K562 (cell line): ENCODE measurements at regions not wholly inside any gene's neighbourhood (a gene's known extent, or its start where the extent isn't known, plus 50 kb on each side); places are given as distances from the start of the nearest gene placed in this dataset.

Experiments
- ATAC-seq: fragments of 200-7000 bp; cut with Tn5 transposase; 3 replicates; pipeline ENCODE4 v1.9.1; 2020; ENCODE audit warnings: moderate library complexity
- BruUV-seq: library from RNA; stranded (reverse); fragments of 400-500 nt; replicated peaks from 2 replicates; lab custom pipeline; 2021; lab: Mats Ljungman, UMichigan
- CTCF ChIA-PET: fragments of 300-600 bp; formaldehyde crosslinking; extraction: SDS; loops from one replicate; lab custom pipeline; 2021; ENCODE audit warnings: low intra/inter-chr PET ratio; lab: Yijun Ruan, JAX
- POLR2A ChIA-PET: fragments of 300-600, 350-650 bp; sonication (Branson Sonifier 250); formaldehyde crosslinking; extraction: SDS; loops from one replicate; lab custom pipeline; 2021; ENCODE audit warnings: antibody characterized with exemption, inconsistent platforms; lab: Yijun Ruan, JAX
- DNase-seq, 4 experiments: peaks; one replicate each; pipeline versions ENCODE4 v3.0.0 to v3.0.0-alpha.2; 2011 to 2018; ENCODE audit warnings: low spot score in 3 of 4, mixed read lengths in 3 of 4; ENCODE audit errors: extremely low read depth in 1 of 4
- FAIRE-seq: peaks from 2 replicates; lab custom pipeline; 2011; peaks lifted over from hg19 to GRCh38; lab: Jason Lieb, UNC
- H2AFZ ChIP-seq: 2 replicates; pipeline ENCODE4 v1.6.0; 2011; ENCODE audit warnings: low read depth, low read length, control low read depth, inconsistent platforms
- H3K27ac ChIP-seq: fragments of 200-600 bp; 3 replicates; pipeline ENCODE4 v1.8.0; 2011; ENCODE audit warnings: low read depth, mild to moderate bottlenecking, control low read depth, inconsistent platforms, low read length, moderate library complexity, mixed read lengths; ENCODE audit errors: extremely low read depth
- H3K27me3 ChIP-seq, 2 experiments: fragments of 300-600 bp in 1 of 2; 2 replicates in 1 of 2; 3 replicates in 1 of 2; pipeline versions ENCODE4 v1.6.0 to v1.8.0; 2011; ENCODE audit warnings: inconsistent platforms in 2 of 2, low read length in 2 of 2, mild to moderate bottlenecking in 1 of 2, mixed read lengths in 1 of 2, moderate library complexity in 1 of 2; ENCODE audit not compliant: control insufficient read depth in 2 of 2, insufficient read depth in 2 of 2
- H3K36me3 ChIP-seq: fragments of 300-600 bp; 3 replicates; pipeline ENCODE4 v1.8.0; 2011; ENCODE audit warnings: mild to moderate bottlenecking, low read length, inconsistent platforms; ENCODE audit not compliant: control insufficient read depth, insufficient read depth
- H3K4me1 ChIP-seq, 2 experiments: fragments of 200-600 bp in 1 of 2; replicated peaks in 1 of 2; 2 replicates in 1 of 2; 3 replicates in 1 of 2; pipeline versions ENCODE4 v1.5.1 to v1.8.0; 2011; ENCODE audit warnings: inconsistent platforms in 2 of 2, low read length in 2 of 2, mild to moderate bottlenecking in 1 of 2, mixed read lengths in 1 of 2, moderate library complexity in 1 of 2; ENCODE audit not compliant: control insufficient read depth in 2 of 2, insufficient read depth in 2 of 2
- H3K4me2 ChIP-seq: 2 replicates; pipeline ENCODE4 v1.6.1; 2011; ENCODE audit warnings: low read length, control low read depth, inconsistent platforms, mixed read lengths; ENCODE audit not compliant: insufficient read depth
- H3K4me3 ChIP-seq: fragments of 200-600 bp; sonication (generic), shearing (Covaris generic); 2 replicates; pipeline ENCODE4 v1.5.1; 2016; ENCODE audit warnings: control low read depth, inconsistent platforms
- H3K79me2 ChIP-seq: fragments of 200-600 bp; 3 replicates; pipeline ENCODE4 v1.8.0; 2011; ENCODE audit warnings: low read length, inconsistent platforms; ENCODE audit not compliant: control insufficient read depth, insufficient read depth
- H3K9ac ChIP-seq, 2 experiments: 2 replicates each; pipeline versions ENCODE4 v1.6.0 to v1.6.1; 2011; ENCODE audit warnings: low read depth in 2 of 2, low read length in 2 of 2, control low read depth in 1 of 2, inconsistent platforms in 1 of 2, mild to moderate bottlenecking in 1 of 2, mixed read lengths in 1 of 2; ENCODE audit not compliant: insufficient read depth in 1 of 2
- H3K9me1 ChIP-seq: one replicate; pipeline ENCODE4 v1.6.0; 2011; ENCODE audit warnings: inconsistent platforms, mild to moderate bottlenecking, low read length, moderate library complexity; ENCODE audit not compliant: control insufficient read depth, insufficient read depth
- H3K9me3 ChIP-seq: replicated peaks from 2 replicates; pipeline ENCODE4 v1.5.1; 2011; ENCODE audit warnings: low read depth, low read length, inconsistent platforms; ENCODE audit not compliant: control insufficient read depth, insufficient read depth
- H4K20me1 ChIP-seq: replicated peaks from 2 replicates; pipeline ENCODE4 v1.6.1; 2011; ENCODE audit warnings: low read length, inconsistent platforms, mixed read lengths; ENCODE audit not compliant: control insufficient read depth, insufficient read depth
- ARID4B ChIP-seq: sonication (generic); formaldehyde crosslinking; IDR thresholded peaks from 2 replicates; pipeline ENCODE4 v1.8.0; 2022; ENCODE audit warnings: mild to moderate bottlenecking, missing genetic modification reagents
- CREB1 ChIP-seq, 2 experiments: sonication (generic) in 1 of 2; formaldehyde crosslinking in 1 of 2; IDR thresholded peaks; 2 replicates each; pipeline versions ENCODE4 v1.6.1 to v1.8.0; 2012 to 2022; ENCODE audit warnings: inconsistent platforms in 1 of 2, mild to moderate bottlenecking in 1 of 2, missing genetic modification reagents in 1 of 2, moderate library complexity in 1 of 2
- CTBP1 ChIP-seq: fragments of 450-650 bp; IDR thresholded peaks from 2 replicates; pipeline ENCODE4 v1.6.1; 2016; ENCODE audit warnings: borderline replicate concordance
- FOXP4 ChIP-seq: sonication (generic); formaldehyde crosslinking; IDR thresholded peaks from 2 replicates; pipeline ENCODE4 v1.8.0; 2022; ENCODE audit warnings: mild to moderate bottlenecking, missing genetic modification reagents, borderline replicate concordance
- HNRNPLL ChIP-seq: fragments of 200-400 bp; formaldehyde crosslinking; IDR thresholded peaks from 2 replicates; pipeline ENCODE4 v1.6.1; 2017; ENCODE audit warnings: low read length, low read depth, mild to moderate bottlenecking; ENCODE audit not compliant: poor library complexity, severe bottlenecking
- IRF2 ChIP-seq: sonication (generic); formaldehyde crosslinking; IDR thresholded peaks from 2 replicates; pipeline ENCODE4 v1.8.1; 2022; ENCODE audit warnings: mild to moderate bottlenecking, missing genetic modification reagents
- SMARCA5 ChIP-seq: fragments of 450-650 bp; IDR thresholded peaks from 2 replicates; pipeline ENCODE4 v1.6.1; 2016
- ZNF121 ChIP-seq: sonication (generic); formaldehyde crosslinking; conservative IDR thresholded peaks from 2 replicates; pipeline ENCODE4 v1.8.0; 2022; ENCODE audit warnings: missing genetic modification reagents
- ZNF217 ChIP-seq: sonication (generic); formaldehyde crosslinking; IDR thresholded peaks from 2 replicates; pipeline ENCODE4 v1.8.0; 2022; ENCODE audit warnings: mild to moderate bottlenecking, missing genetic modification reagents
- ZNF224 ChIP-seq: sonication (generic); formaldehyde crosslinking; IDR thresholded peaks from 2 replicates; pipeline ENCODE4 v1.8.0; 2022; ENCODE audit warnings: mild to moderate bottlenecking, missing genetic modification reagents
- ZNF232 ChIP-seq: sonication (generic); formaldehyde crosslinking; IDR thresholded peaks from 2 replicates; pipeline ENCODE4 v1.8.0; 2022; ENCODE audit warnings: mild to moderate bottlenecking, missing genetic modification reagents
- ZNF589 ChIP-seq: fragments of 200-800 bp; sonication (Bioruptor generic); IDR thresholded peaks from 2 replicates; pipeline ENCODE4 v1.6.1; 2016; ENCODE audit warnings: low read depth, missing genetic modification characterization, missing compliant biosample characterization
- WGBS: fragments of 100-300 bp; shearing (Covaris generic); methylation state at CpG from one replicate; pipeline ENCODE4 v1.1.6; 2016; ENCODE audit warnings: low coverage, mixed read lengths; ENCODE audit not compliant: insufficient coverage; ENCODE audit errors: missing lambda C conversion rate; 5-methylcytosine and 5-hydroxymethylcytosine counted together
- in situ Hi-C: fragments of 300-500 bp; cut with MboI; formaldehyde crosslinking; loops from 4 replicates; pipeline ENCODE4 v1.15.0; 2018; ENCODE audit warnings: inconsistent platforms, mixed read lengths
- intact Hi-C: fragments of 100-400 bp; cut with micrococcal nuclease; formaldehyde crosslinking; loops from 2 replicates; pipeline ENCODE4 v1.14.2; 2022

GRCh38 chr22:23002612-23003180 lies 67.6 kb upstream of the GNAZ start:
- Histone ChIP-seq H3K36me3 (no peaks in the 10 kb centered on the region), H3K27me3 (no peaks in the 10 kb centered on the region; a peak in 1 of 5 replicates), H3K27ac (no peak overlapping the region), H4K20me1 (no peaks in the 10 kb centered on the region), H3K79me2 (no peaks in the 10 kb centered on the region), H3K4me3 (no peak overlapping the region), H3K9ac (no peak overlapping the region), H3K9me1 (no peaks in the 10 kb centered on the region), H3K9me3 (peaks cover 1% of the 10 kb centered on the region; the same call in 1 of the 2 replicates), H3K4me2 (no peak overlapping the region), H2AFZ (no peak overlapping the region), H3K4me1 (no peaks in the 10 kb centered on the region)
- DNase-seq (peak in 1 of 4 experiments; percentile 18), FAIRE-seq (no peak), ATAC-seq (no peak)
- intact Hi-C loops (no loop called here), in situ Hi-C loops (no loop called here)
- under 1% methylated on average over 2 of the region's 2 CpGs for WGBS
- CTCF ChIA-PET = interaction anchor here (1.1 kb wide), 1 partner anchor 279 kb away, joined by 3 read pairs; no protein-coding TSS in a partner anchor
- POLR2A ChIA-PET = interaction anchor here (1.3 to 2.0 kb wide), 2 partner anchors 10 to 13 kb away, joined by 3 to 10 read pairs; no protein-coding TSS in a partner anchor
- no TSS peak for BruUV-seq
- TF ChIP-seq SMARCA5 = no peak
- TF ChIP-seq ZNF224 (CRISPR knock-in tag) = peak; percentile 27; the same call in 1 of the 2 replicates
- TF ChIP-seq ZNF217 (CRISPR knock-in tag) = 0 out of 2 replicates have a peak, but pooled peaks have one; percentile 23
- peak; percentile 48; the same call in 1 of the 2 replicates for TF ChIP-seq ARID4B (CRISPR knock-in tag)
- no peak for TF ChIP-seq ZNF589
- TF ChIP-seq ZNF232 (CRISPR knock-in tag) = 0 out of 2 replicates have a peak, but pooled peaks have one; percentile 56
- TF ChIP-seq CREB1 (IDR thresholded peaks at IDR 0.05) = no peak
- 0 out of 2 replicates have a peak, but pooled peaks have one; percentile 44 for TF ChIP-seq CREB1 (CRISPR knock-in tag; IDR thresholded peaks at IDR 0.05)
- no peak for TF ChIP-seq CTBP1
- no peak for TF ChIP-seq HNRNPLL
- TF ChIP-seq IRF2 (CRISPR knock-in tag) = peak; percentile 91
- TF ChIP-seq FOXP4 (CRISPR knock-in tag) = 0 out of 2 replicates have a peak, but pooled peaks have one; percentile 53
- TF ChIP-seq ZNF121 (CRISPR knock-in tag) = peak; percentile 19; the same call in 1 of the 2 replicates
